Liver (tissue), 2 donors: ENCODE measurements at regions not wholly inside any gene's neighbourhood (a gene's known extent, or its start where the extent isn't known, plus 50 kb on each side); places are given as distances from the start of the nearest gene placed in this dataset.

Experiments
- TF ChIP-seq, protein P1 (sequence below): IDR thresholded peaks from 2 replicates; pipeline ENCODE4 v1.6.1; 2016; ENCODE audit warnings: antibody characterized with exemption, mild to moderate bottlenecking
- TF ChIP-seq, protein P2 (sequence below): fragments of 150-350 bp; IDR thresholded peaks from 2 replicates; pipeline ENCODE4 v1.5.1; 2017; ENCODE audit warnings: improper control_type of control experiment, low read depth, low read length; ENCODE audit not compliant: missing input control
- TF ChIP-seq, protein P3 (sequence below): IDR thresholded peaks from 2 replicates; pipeline ENCODE4 v1.6.1; 2016; ENCODE audit warnings: antibody characterized with exemption
- donor health status: healthy.

- TF ChIP-seq, protein P1, sequence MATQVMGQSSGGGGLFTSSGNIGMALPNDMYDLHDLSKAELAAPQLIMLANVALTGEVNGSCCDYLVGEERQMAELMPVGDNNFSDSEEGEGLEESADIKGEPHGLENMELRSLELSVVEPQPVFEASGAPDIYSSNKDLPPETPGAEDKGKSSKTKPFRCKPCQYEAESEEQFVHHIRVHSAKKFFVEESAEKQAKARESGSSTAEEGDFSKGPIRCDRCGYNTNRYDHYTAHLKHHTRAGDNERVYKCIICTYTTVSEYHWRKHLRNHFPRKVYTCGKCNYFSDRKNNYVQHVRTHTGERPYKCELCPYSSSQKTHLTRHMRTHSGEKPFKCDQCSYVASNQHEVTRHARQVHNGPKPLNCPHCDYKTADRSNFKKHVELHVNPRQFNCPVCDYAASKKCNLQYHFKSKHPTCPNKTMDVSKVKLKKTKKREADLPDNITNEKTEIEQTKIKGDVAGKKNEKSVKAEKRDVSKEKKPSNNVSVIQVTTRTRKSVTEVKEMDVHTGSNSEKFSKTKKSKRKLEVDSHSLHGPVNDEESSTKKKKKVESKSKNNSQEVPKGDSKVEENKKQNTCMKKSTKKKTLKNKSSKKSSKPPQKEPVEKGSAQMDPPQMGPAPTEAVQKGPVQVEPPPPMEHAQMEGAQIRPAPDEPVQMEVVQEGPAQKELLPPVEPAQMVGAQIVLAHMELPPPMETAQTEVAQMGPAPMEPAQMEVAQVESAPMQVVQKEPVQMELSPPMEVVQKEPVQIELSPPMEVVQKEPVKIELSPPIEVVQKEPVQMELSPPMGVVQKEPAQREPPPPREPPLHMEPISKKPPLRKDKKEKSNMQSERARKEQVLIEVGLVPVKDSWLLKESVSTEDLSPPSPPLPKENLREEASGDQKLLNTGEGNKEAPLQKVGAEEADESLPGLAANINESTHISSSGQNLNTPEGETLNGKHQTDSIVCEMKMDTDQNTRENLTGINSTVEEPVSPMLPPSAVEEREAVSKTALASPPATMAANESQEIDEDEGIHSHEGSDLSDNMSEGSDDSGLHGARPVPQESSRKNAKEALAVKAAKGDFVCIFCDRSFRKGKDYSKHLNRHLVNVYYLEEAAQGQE, result no peak
- TF ChIP-seq, protein P2, sequence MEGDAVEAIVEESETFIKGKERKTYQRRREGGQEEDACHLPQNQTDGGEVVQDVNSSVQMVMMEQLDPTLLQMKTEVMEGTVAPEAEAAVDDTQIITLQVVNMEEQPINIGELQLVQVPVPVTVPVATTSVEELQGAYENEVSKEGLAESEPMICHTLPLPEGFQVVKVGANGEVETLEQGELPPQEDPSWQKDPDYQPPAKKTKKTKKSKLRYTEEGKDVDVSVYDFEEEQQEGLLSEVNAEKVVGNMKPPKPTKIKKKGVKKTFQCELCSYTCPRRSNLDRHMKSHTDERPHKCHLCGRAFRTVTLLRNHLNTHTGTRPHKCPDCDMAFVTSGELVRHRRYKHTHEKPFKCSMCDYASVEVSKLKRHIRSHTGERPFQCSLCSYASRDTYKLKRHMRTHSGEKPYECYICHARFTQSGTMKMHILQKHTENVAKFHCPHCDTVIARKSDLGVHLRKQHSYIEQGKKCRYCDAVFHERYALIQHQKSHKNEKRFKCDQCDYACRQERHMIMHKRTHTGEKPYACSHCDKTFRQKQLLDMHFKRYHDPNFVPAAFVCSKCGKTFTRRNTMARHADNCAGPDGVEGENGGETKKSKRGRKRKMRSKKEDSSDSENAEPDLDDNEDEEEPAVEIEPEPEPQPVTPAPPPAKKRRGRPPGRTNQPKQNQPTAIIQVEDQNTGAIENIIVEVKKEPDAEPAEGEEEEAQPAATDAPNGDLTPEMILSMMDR, result no peak
- TF ChIP-seq, protein P3, sequence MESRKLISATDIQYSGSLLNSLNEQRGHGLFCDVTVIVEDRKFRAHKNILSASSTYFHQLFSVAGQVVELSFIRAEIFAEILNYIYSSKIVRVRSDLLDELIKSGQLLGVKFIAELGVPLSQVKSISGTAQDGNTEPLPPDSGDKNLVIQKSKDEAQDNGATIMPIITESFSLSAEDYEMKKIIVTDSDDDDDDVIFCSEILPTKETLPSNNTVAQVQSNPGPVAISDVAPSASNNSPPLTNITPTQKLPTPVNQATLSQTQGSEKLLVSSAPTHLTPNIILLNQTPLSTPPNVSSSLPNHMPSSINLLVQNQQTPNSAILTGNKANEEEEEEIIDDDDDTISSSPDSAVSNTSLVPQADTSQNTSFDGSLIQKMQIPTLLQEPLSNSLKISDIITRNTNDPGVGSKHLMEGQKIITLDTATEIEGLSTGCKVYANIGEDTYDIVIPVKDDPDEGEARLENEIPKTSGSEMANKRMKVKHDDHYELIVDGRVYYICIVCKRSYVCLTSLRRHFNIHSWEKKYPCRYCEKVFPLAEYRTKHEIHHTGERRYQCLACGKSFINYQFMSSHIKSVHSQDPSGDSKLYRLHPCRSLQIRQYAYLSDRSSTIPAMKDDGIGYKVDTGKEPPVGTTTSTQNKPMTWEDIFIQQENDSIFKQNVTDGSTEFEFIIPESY, result no peak
These were observed 80.3 kb upstream of the ARID5B start for GRCh38 chr10:61821153-61821552.
